HL-60 (cell line): ENCODE measurements at regions not wholly inside any gene's neighbourhood (a gene's known extent, or its start where the extent isn't known, plus 50 kb on each side); places are given as distances from the start of the nearest gene placed in this dataset.

ENCODE experiments used
- CTCF ChIP-seq: IDR thresholded peaks from one replicate; pipeline ENCODE4 v1.5.1; 2011; ENCODE audit warnings: low read length, control low read depth, inconsistent platforms; ENCODE audit not compliant: insufficient read depth
- GABPA ChIP-seq: IDR thresholded peaks from 2 replicates; pipeline ENCODE4 v1.6.1; 2012; ENCODE audit warnings: low read depth
- POLR2AphosphoS5 ChIP-seq: IDR thresholded peaks from 2 replicates; pipeline ENCODE4 v1.6.1; 2012; ENCODE audit warnings: low read depth
- REST ChIP-seq: IDR thresholded peaks from 2 replicates; pipeline ENCODE4 v1.6.1; 2012; ENCODE audit warnings: low read depth; ENCODE audit not compliant: insufficient replicate concordance
- SPI1 ChIP-seq: IDR thresholded peaks from 2 replicates; pipeline ENCODE4 v1.6.1; 2012; ENCODE audit warnings: low read depth, mild to moderate bottlenecking, borderline replicate concordance

GRCh38 chr10:83953589-83953988 is 185.7 kb upstream of the GHITM start:
- TF ChIP-seq CTCF = no peak
- no peak for TF ChIP-seq POLR2AphosphoS5
- no peak for TF ChIP-seq GABPA
- no peak for TF ChIP-seq REST
- no peak for TF ChIP-seq SPI1
